ENCODE measurements at regions not wholly inside any gene's neighbourhood (a gene's known extent, or its start where the extent isn't known, plus 50 kb on each side); places are given as distances from the start of the nearest gene placed in this dataset.

DNA sequence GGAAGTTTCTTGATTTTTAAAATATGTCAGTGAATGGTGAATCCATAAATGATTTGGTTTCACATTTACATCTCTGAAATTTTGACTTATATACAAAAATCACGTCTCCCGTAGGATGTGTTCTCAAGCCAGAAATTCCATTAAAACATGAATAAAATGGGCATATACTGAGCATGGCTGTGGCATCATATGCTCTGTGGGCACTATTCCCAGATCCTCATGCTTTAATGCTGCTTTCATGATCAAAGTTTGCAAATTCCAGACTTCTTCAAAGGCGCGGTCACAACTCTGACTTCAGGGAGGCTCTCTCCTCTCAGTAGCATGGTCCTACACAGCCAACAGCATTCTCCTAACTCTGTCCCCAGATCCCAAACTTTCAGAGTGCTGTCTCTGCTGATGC, 723.2 kb downstream of the TAF11L14 start:
- Histone ChIP-seq H3K79me2 (ENCODE audit: control insufficient read depth, insufficient read depth, low read length, poor library complexity) (no peaks in the 10 kb centered on the region), H2BK5ac (ENCODE audit: low read depth, low read length, poor library complexity) (no peak overlapping the region), H3K4me2 (ENCODE audit: low read length) (no peak overlapping the region), H3K79me1 (ENCODE audit: low read length) (peaks cover 2% of the 10 kb centered on the region), H3K36me3 (ENCODE audit: control insufficient read depth in 1 of 2, insufficient read depth in 2 of 2, low read length in 2 of 2) (no peaks in the 10 kb centered on the region), H3K23ac (ENCODE audit: low read length) (no peak overlapping the region), H4K8ac (ENCODE audit: low read depth, low read length) (no peak overlapping the region), H2AK5ac (ENCODE audit: low read length) (no peak overlapping the region), H2BK120ac (ENCODE audit: insufficient read depth, low read length, poor library complexity) (no peak overlapping the region), H2BK12ac (ENCODE audit: low read length) (no peak overlapping the region), H3K4me3 (ENCODE audit: low read depth, low read length) (no peak overlapping the region), H3K14ac (ENCODE audit: low read length) (no peak overlapping the region), H3K9me3 (ENCODE audit: insufficient read depth, low read depth, low read length) (no peaks in the 10 kb centered on the region), H3K9ac (ENCODE audit: low read length) (no peak overlapping the region), H4K91ac (ENCODE audit: low read depth, low read length) (no peak overlapping the region), H3K27me3 (ENCODE audit: insufficient read depth, low read length) (no peaks in the 10 kb centered on the region), H3K4ac (ENCODE audit: low read depth, low read length) (no peak overlapping the region), H3K27ac (ENCODE audit: low read depth, low read length) (no peak overlapping the region), H4K12ac (ENCODE audit: low read depth, low read length) (no peak overlapping the region), H3K4me1 (ENCODE audit: control insufficient read depth in 1 of 2, insufficient read depth in 2 of 2, low read length in 2 of 2) (peaks cover 0 to 3% of the 10 kb centered on the region in 2 experiments), H3K18ac (ENCODE audit: low read length) (no peak overlapping the region), H2AFZ (ENCODE audit: insufficient read depth, low read length, poor library complexity) (no peak overlapping the region)
- WGBS (ENCODE audit: extremely low coverage, insufficient coverage, insufficient read length): no CpG with 5 or more reads among the region's 4 CpGs
- DNase-seq: no peak

DNA sequence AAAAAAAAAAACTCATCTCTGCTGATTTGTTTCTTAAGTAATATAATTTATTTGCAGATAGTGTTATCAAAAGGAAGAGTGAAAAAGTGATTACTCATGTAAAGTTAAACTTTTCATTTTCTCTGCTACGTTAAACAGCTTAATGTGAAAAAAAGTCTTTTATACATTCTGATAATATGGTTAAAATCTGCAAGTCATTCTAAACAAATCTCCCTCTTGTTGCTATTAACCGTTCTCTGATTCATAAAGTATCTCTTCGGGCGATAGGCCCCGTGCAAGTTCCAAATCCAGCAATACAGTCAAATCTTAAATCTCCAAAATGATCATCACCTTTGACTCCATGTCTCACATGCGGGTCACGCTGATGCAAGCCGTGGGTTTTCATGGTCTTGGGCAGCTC, 732.0 kb downstream of the TAF11L14 start:
- Histone ChIP-seq H3K23ac (ENCODE audit: low read length) (no peak overlapping the region), H3K79me2 (ENCODE audit: control insufficient read depth, insufficient read depth, low read length, poor library complexity) (no peaks in the 10 kb centered on the region), H3K27me3 (ENCODE audit: insufficient read depth, low read length) (no peaks in the 10 kb centered on the region), H3K4me3 (ENCODE audit: low read depth, low read length) (no peak overlapping the region), H3K9me3 (ENCODE audit: insufficient read depth, low read depth, low read length) (no peaks in the 10 kb centered on the region), H2BK120ac (ENCODE audit: insufficient read depth, low read length, poor library complexity) (no peak overlapping the region), H2BK5ac (ENCODE audit: low read depth, low read length, poor library complexity) (no peak overlapping the region), H3K14ac (ENCODE audit: low read length) (no peak overlapping the region), H3K36me3 (ENCODE audit: control insufficient read depth in 1 of 2, insufficient read depth in 2 of 2, low read length in 2 of 2) (no peaks in the 10 kb centered on the region), H4K8ac (ENCODE audit: low read depth, low read length) (no peak overlapping the region), H4K91ac (ENCODE audit: low read depth, low read length) (no peak overlapping the region), H2AFZ (ENCODE audit: insufficient read depth, low read length, poor library complexity) (no peak overlapping the region), H3K18ac (ENCODE audit: low read length) (no peak overlapping the region), H2BK12ac (ENCODE audit: low read length) (no peak overlapping the region), H2AK5ac (ENCODE audit: low read length) (no peak overlapping the region), H3K9ac (ENCODE audit: low read length) (no peak overlapping the region), H3K4ac (ENCODE audit: low read depth, low read length) (no peak overlapping the region), H3K79me1 (ENCODE audit: low read length) (peaks cover 2% of the 10 kb centered on the region), H3K27ac (ENCODE audit: low read depth, low read length) (no peak overlapping the region), H4K12ac (ENCODE audit: low read depth, low read length) (no peak overlapping the region), H3K4me1 (ENCODE audit: control insufficient read depth in 1 of 2, insufficient read depth in 2 of 2, low read length in 2 of 2) (peaks cover 0 to 3% of the 10 kb centered on the region in 2 experiments), H3K4me2 (ENCODE audit: low read length) (no peak overlapping the region)
- DNase-seq: no peak
- no CpG with 5 or more reads among the region's 8 CpGs for WGBS (ENCODE audit: extremely low coverage, insufficient coverage, insufficient read length)

DNA sequence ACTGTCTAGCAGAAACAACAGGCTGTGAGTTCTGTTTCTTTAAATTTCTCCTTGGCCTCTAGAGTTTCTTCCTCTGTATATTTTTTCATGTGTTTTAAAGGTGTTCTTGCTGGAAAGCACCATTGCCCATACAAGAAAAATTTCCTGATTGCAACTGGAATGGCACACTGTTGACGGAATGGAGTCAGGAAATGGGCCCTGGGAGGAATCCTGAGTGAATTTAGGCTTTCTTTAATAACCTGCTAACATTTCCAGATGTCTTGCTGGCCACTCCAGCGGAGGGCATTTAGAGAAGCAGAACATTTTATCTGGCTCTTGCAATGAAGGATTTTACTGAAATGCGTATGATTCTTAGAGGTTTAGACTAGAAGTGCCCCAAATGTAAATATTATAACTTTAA, 736.3 kb downstream of the TAF11L14 start:
- Histone ChIP-seq H3K14ac (ENCODE audit: low read length) (no peak overlapping the region), H3K18ac (ENCODE audit: low read length) (no peak overlapping the region), H3K79me2 (ENCODE audit: control insufficient read depth, insufficient read depth, low read length, poor library complexity) (no peaks in the 10 kb centered on the region), H2AFZ (ENCODE audit: insufficient read depth, low read length, poor library complexity) (no peak overlapping the region), H4K91ac (ENCODE audit: low read depth, low read length) (no peak overlapping the region), H4K8ac (ENCODE audit: low read depth, low read length) (no peak overlapping the region), H3K4me3 (ENCODE audit: low read depth, low read length) (no peak overlapping the region), H2BK120ac (ENCODE audit: insufficient read depth, low read length, poor library complexity) (no peak overlapping the region), H3K36me3 (ENCODE audit: control insufficient read depth in 1 of 2, insufficient read depth in 2 of 2, low read length in 2 of 2) (no peaks in the 10 kb centered on the region), H3K9me3 (ENCODE audit: insufficient read depth, low read depth, low read length) (no peaks in the 10 kb centered on the region), H3K27me3 (ENCODE audit: insufficient read depth, low read length) (no peaks in the 10 kb centered on the region), H3K79me1 (ENCODE audit: low read length) (no peaks in the 10 kb centered on the region), H3K4me1 (ENCODE audit: control insufficient read depth in 1 of 2, insufficient read depth in 2 of 2, low read length in 2 of 2) (no peaks in the 10 kb centered on the region), H2BK12ac (ENCODE audit: low read length) (no peak overlapping the region), H2BK5ac (ENCODE audit: low read depth, low read length, poor library complexity) (no peak overlapping the region), H3K4me2 (ENCODE audit: low read length) (no peak overlapping the region), H3K27ac (ENCODE audit: low read depth, low read length) (no peak overlapping the region), H3K23ac (ENCODE audit: low read length) (no peak overlapping the region), H2AK5ac (ENCODE audit: low read length) (no peak overlapping the region), H3K4ac (ENCODE audit: low read depth, low read length) (no peak overlapping the region), H3K9ac (ENCODE audit: low read length) (no peak overlapping the region), H4K12ac (ENCODE audit: low read depth, low read length) (no peak overlapping the region)
- WGBS (ENCODE audit: extremely low coverage, insufficient coverage, insufficient read length): no CpG with 5 or more reads among the region's 3 CpGs
- DNase-seq: no peak

DNA sequence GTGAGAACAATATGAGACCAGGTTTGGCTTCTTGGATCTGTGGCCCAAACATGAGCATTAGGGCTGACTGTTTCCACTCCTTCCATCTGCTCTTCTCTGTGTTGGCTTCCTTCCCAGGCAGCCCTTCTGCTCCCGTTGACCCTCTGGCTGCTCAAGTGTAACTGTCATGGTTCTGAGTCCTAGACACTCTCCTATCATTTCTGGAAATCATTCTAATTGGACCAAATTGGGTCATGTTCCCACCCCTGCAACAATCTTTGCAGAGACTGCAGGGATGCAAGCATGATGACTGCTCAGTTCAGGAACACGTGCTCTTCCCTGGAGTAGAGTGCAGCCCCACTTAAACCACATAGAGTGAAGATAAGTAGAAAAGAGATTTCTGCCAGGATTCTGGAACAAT, 741.4 kb downstream of the TAF11L14 start:
- Histone ChIP-seq H3K14ac (ENCODE audit: low read length) (no peak overlapping the region), H3K9ac (ENCODE audit: low read length) (no peak overlapping the region), H4K91ac (ENCODE audit: low read depth, low read length) (no peak overlapping the region), H2AFZ (ENCODE audit: insufficient read depth, low read length, poor library complexity) (no peak overlapping the region), H3K4me3 (ENCODE audit: low read depth, low read length) (no peak overlapping the region), H3K4me1 (ENCODE audit: control insufficient read depth in 1 of 2, insufficient read depth in 2 of 2, low read length in 2 of 2) (no peaks in the 10 kb centered on the region), H2BK120ac (ENCODE audit: insufficient read depth, low read length, poor library complexity) (no peak overlapping the region), H3K23ac (ENCODE audit: low read length) (no peak overlapping the region), H3K4me2 (ENCODE audit: low read length) (no peak overlapping the region), H3K36me3 (ENCODE audit: control insufficient read depth in 1 of 2, insufficient read depth in 2 of 2, low read length in 2 of 2) (no peaks in the 10 kb centered on the region), H2AK5ac (ENCODE audit: low read length) (no peak overlapping the region), H2BK12ac (ENCODE audit: low read length) (no peak overlapping the region), H2BK5ac (ENCODE audit: low read depth, low read length, poor library complexity) (no peak overlapping the region), H4K8ac (ENCODE audit: low read depth, low read length) (no peak overlapping the region), H3K27ac (ENCODE audit: low read depth, low read length) (no peak overlapping the region), H3K4ac (ENCODE audit: low read depth, low read length) (no peak overlapping the region), H3K79me2 (ENCODE audit: control insufficient read depth, insufficient read depth, low read length, poor library complexity) (no peaks in the 10 kb centered on the region), H4K12ac (ENCODE audit: low read depth, low read length) (no peak overlapping the region), H3K18ac (ENCODE audit: low read length) (no peak overlapping the region), H3K9me3 (ENCODE audit: insufficient read depth, low read depth, low read length) (no peaks in the 10 kb centered on the region), H3K79me1 (ENCODE audit: low read length) (no peaks in the 10 kb centered on the region), H3K27me3 (ENCODE audit: insufficient read depth, low read length) (no peaks in the 10 kb centered on the region)
- no peak for DNase-seq
- WGBS (ENCODE audit: extremely low coverage, insufficient coverage, insufficient read length): no CpG with 5 or more reads among the region's 2 CpGs

Measured in trophoblast cell (in vitro differentiated cells and primary cell).